ENCODE measurements at regions not wholly inside any gene's neighbourhood (a gene's known extent, or its start where the extent isn't known, plus 50 kb on each side); places are given as distances from the start of the nearest gene placed in this dataset.

DNA sequence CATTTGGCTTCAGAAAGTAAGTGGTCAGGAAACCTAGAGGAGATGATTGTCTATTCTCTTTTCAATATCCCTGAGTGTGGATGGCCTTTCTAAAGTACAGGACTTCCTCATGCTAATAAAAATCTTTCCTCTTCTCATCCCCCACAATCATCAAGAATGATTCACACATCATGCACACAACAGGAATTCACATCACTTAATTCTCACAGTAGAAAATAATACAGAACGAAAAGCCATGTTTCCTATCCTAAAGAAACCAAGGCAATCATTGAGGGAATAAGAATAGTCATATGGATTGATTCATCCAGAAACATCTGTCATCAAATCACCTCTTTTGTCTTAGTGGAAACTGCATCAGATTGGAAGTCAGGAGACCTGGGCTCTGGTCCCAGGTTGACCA lies 203.1 kb upstream of the PIK3R1 start:
- TF ChIP-seq ZNF70 (CRISPR knock-in tag; IDR thresholded peaks at IDR 0.05) (no peak), BACH2 (CRISPR knock-in tag; IDR thresholded peaks at IDR 0.05; ENCODE audit: borderline replicate concordance) (no peak), OSR1 (CRISPR knock-in tag; IDR thresholded peaks at IDR 0.05) (no peak), PPARA (CRISPR knock-in tag; IDR thresholded peaks at IDR 0.05; ENCODE audit: borderline replicate concordance) (no peak), PATZ1 (CRISPR knock-in tag; IDR thresholded peaks at IDR 0.05; ENCODE audit: borderline replicate concordance) (no peak), RARB (CRISPR knock-in tag; IDR thresholded peaks at IDR 0.05) (no peak), ZFP30 (CRISPR knock-in tag; IDR thresholded peaks at IDR 0.05) (no peak)

Data from SK-N-SH treated with all-trans-retinoic acid at 6 μM for 48 hours (cell line).